WERI-Rb-1 (cell line): ENCODE measurements at regions not wholly inside any gene's neighbourhood (a gene's known extent, or its start where the extent isn't known, plus 50 kb on each side); places are given as distances from the start of the nearest gene placed in this dataset.

Experiments
- DNase-seq: peaks from one replicate; pipeline ENCODE4 v3.0.0-alpha.2; 2020
- H3K27ac ChIP-seq: fragments of 250-450 bp; sonication (Bioruptor Pico); 2 replicates; pipeline ENCODE4 v1.5.1; 2020; ENCODE audit warnings: mild to moderate bottlenecking, moderate library complexity
- H3K27me3 ChIP-seq: fragments of 250-450 bp; sonication (Bioruptor Pico); 2 replicates; pipeline ENCODE4 v1.5.1; 2021; ENCODE audit warnings: mild to moderate bottlenecking, low read depth, moderate library complexity; ENCODE audit not compliant: insufficient read depth, severe bottlenecking
- H3K36me3 ChIP-seq: fragments of 250-450 bp; sonication (Bioruptor Pico); 2 replicates; pipeline ENCODE4 v1.5.1; 2020; ENCODE audit warnings: mild to moderate bottlenecking, moderate library complexity
- H3K4me3 ChIP-seq: 2 replicates; pipeline ENCODE4 v1.5.1; 2011; ENCODE audit warnings: low read depth, mild to moderate bottlenecking, control low read depth, low read length
- H3K9me3 ChIP-seq: fragments of 250-450 bp; sonication (Bioruptor Pico); 2 replicates; pipeline ENCODE4 v1.5.1; 2021; ENCODE audit warnings: mild to moderate bottlenecking, moderate library complexity; ENCODE audit not compliant: severe bottlenecking
- CTCF ChIP-seq: IDR thresholded peaks from 2 replicates; pipeline ENCODE4 v1.5.1; 2011; ENCODE audit warnings: low read depth, mild to moderate bottlenecking, control low read depth, inconsistent platforms, low read length

- Histone ChIP-seq H3K27ac (no peak overlapping the region), H3K36me3 (no peaks in the 10 kb centered on the region), H3K9me3 (no peaks in the 10 kb centered on the region), H3K4me3 (no peak overlapping the region), H3K27me3 (peaks cover 2% of the 10 kb centered on the region)
- peak; percentile 24 for DNase-seq
- no peak for TF ChIP-seq CTCF
These were observed 280.6 kb upstream of the CLEC14A start for GRCh38 chr14:38536376-38537038.

- Histone ChIP-seq H3K27ac (no peak overlapping the region), H3K27me3 (peaks cover 2% of the 10 kb centered on the region), H3K4me3 (no peak overlapping the region), H3K9me3 (no peaks in the 10 kb centered on the region), H3K36me3 (no peaks in the 10 kb centered on the region)
- no peak for DNase-seq
- no peak for TF ChIP-seq CTCF
These were observed 272.7 kb upstream of the CLEC14A start for GRCh38 chr14:38528582-38528981.

GRCh38 chr14:38527502-38527878, 271.6 kb upstream of the CLEC14A start:
- no peak overlapping the region for H3K4me3 ChIP-seq
- peaks cover 5% of the 10 kb centered on the region for H3K27me3 ChIP-seq
- no peaks in the 10 kb centered on the region for H3K36me3 ChIP-seq
- no peak for DNase-seq
- TF ChIP-seq CTCF: no peak
- H3K9me3 ChIP-seq: no peaks in the 10 kb centered on the region
- H3K27ac ChIP-seq: no peak overlapping the region

GRCh38 chr14:38526826-38527501, 271.1 kb upstream of the CLEC14A start:
- H3K27ac ChIP-seq: no peak overlapping the region
- H3K27me3 ChIP-seq: peaks cover 6% of the 10 kb centered on the region
- no peak for TF ChIP-seq CTCF
- no peaks in the 10 kb centered on the region for H3K36me3 ChIP-seq
- no peak overlapping the region for H3K4me3 ChIP-seq
- no peak for DNase-seq
- no peaks in the 10 kb centered on the region for H3K9me3 ChIP-seq

GRCh38 chr14:38524636-38525509, 269.0 kb upstream of the CLEC14A start:
- Histone ChIP-seq H3K36me3 (no peaks in the 10 kb centered on the region), H3K27ac (no peak overlapping the region), H3K27me3 (peaks cover 10% of the 10 kb centered on the region), H3K4me3 (no peak overlapping the region), H3K9me3 (no peaks in the 10 kb centered on the region)
- no peak for TF ChIP-seq CTCF
- DNase-seq: no peak
